HPDE6-E6E7 (cell line): ENCODE measurements at regions not wholly inside any gene's neighbourhood (a gene's known extent, or its start where the extent isn't known, plus 50 kb on each side); places are given as distances from the start of the nearest gene placed in this dataset.

Source experiments
- DNase-seq: peaks from one replicate; pipeline ENCODE4 v3.0.0; 2011; ENCODE audit warnings: missing footprints; ENCODE audit errors: extremely low spot score

- no peak for DNase-seq
Observed at GRCh38 chr2:39535636-39536185, 98.6 kb upstream of the MAP4K3 start.

- DNase-seq: no peak
Observed at GRCh38 chr2:39537150-39537549, 100.1 kb upstream of the MAP4K3 start.

GRCh38 chr2:39538718-39539117 is 101.6 kb upstream of the MAP4K3 start:
- no peak for DNase-seq

GRCh38 chr2:39540414-39540813 is 103.3 kb upstream of the MAP4K3 start:
- no peak for DNase-seq

GRCh38 chr2:39541011-39541930 is 104.2 kb upstream of the MAP4K3 start:
- DNase-seq: no peak

GRCh38 chr2:39542523-39542922 is 105.4 kb upstream of the MAP4K3 start:
- DNase-seq: no peak

- DNase-seq: no peak
Observed at GRCh38 chr2:39545957-39546356, 108.9 kb upstream of the MAP4K3 start.

- no peak for DNase-seq
Observed at GRCh38 chr2:39546409-39546808, 109.3 kb upstream of the MAP4K3 start.

GRCh38 chr2:39546937-39547336 is 109.9 kb upstream of the MAP4K3 start:
- no peak for DNase-seq

- DNase-seq: peak; percentile 60
Observed at GRCh38 chr2:39547811-39548719, 111.0 kb upstream of the MAP4K3 start.

GRCh38 chr2:39549000-39549399 is 111.9 kb upstream of the MAP4K3 start:
- no peak for DNase-seq

- no peak for DNase-seq
Observed at GRCh38 chr2:39549718-39550464, 112.8 kb upstream of the MAP4K3 start.

GRCh38 chr2:39550701-39551285 is 113.7 kb upstream of the MAP4K3 start:
- DNase-seq: no peak

- DNase-seq: no peak
Observed at GRCh38 chr2:39558906-39559305, 106.8 kb upstream of the TMEM178A start.

- DNase-seq: no peak
Observed at GRCh38 chr2:39563572-39563971, 102.1 kb upstream of the TMEM178A start.

- no peak for DNase-seq
Observed at GRCh38 chr2:39567507-39567906, 98.2 kb upstream of the TMEM178A start.

- DNase-seq: no peak
Observed at GRCh38 chr2:39568116-39568515, 97.6 kb upstream of the TMEM178A start.

GRCh38 chr2:39568561-39569006 is 97.1 kb upstream of the TMEM178A start:
- no peak for DNase-seq

- no peak for DNase-seq
Observed at GRCh38 chr2:39570130-39570555, 95.6 kb upstream of the TMEM178A start.

- DNase-seq: no peak
Observed at GRCh38 chr2:39570614-39571013, 95.1 kb upstream of the TMEM178A start.

- no peak for DNase-seq
Observed at GRCh38 chr2:39571111-39571731, 94.5 kb upstream of the TMEM178A start.
